SJSA1 (cell line): ENCODE measurements at regions not wholly inside any gene's neighbourhood (a gene's known extent, or its start where the extent isn't known, plus 50 kb on each side); places are given as distances from the start of the nearest gene placed in this dataset.

Source experiments
- DNase-seq, 2 experiments: peaks; one replicate each; pipeline ENCODE4 v3.0.0-alpha.2; 2015 to 2020; ENCODE audit warnings: low spot score in 2 of 2, low read depth in 1 of 2
- H3K27ac ChIP-seq: fragments of 250-450 bp; sonication (Bioruptor Pico); 2 replicates; pipeline ENCODE4 v1.5.1; 2020; ENCODE audit warnings: mild to moderate bottlenecking, moderate library complexity
- H3K27me3 ChIP-seq: fragments of 250-450 bp; sonication (Bioruptor Pico); replicated peaks from 2 replicates; pipeline ENCODE4 v1.5.1; 2020; ENCODE audit warnings: mild to moderate bottlenecking, moderate library complexity
- H3K36me3 ChIP-seq: fragments of 250-450 bp; sonication (Bioruptor Pico); 2 replicates; pipeline ENCODE4 v1.5.1; 2020; ENCODE audit warnings: mild to moderate bottlenecking
- H3K4me1 ChIP-seq: fragments of 250-450 bp; sonication (Bioruptor Pico); replicated peaks from 2 replicates; pipeline ENCODE4 v1.6.1; 2021; ENCODE audit warnings: mild to moderate bottlenecking
- H3K4me3 ChIP-seq: fragments of 250-450 bp; sonication (Bioruptor Pico); 2 replicates; pipeline ENCODE4 v1.5.1; 2020; ENCODE audit warnings: mild to moderate bottlenecking
- H3K9me3 ChIP-seq: fragments of 250-450 bp; sonication (Bioruptor Pico); replicated peaks from 2 replicates; pipeline ENCODE4 v1.5.1; 2020; ENCODE audit warnings: mild to moderate bottlenecking

DNA sequence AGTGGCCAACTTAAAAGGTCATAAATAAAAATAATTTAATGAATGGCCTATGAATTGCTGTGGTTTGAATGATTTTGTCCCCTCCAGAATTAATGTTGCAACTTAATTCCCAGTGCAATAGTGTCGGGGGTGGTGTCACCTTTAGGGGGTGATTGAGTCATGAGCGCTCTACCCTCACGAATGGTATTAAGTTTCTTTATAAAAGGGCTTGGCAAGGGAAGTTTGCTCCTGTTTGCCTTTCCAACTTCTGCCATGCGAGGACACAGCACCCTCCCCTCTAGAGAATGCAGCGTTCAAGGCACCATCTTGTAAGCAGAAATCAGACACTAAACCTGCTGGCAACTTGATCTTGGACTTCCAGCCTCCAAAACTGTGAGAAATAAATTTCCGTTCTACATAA lies 253.3 kb downstream of the ATXN7L3B start:
- Histone ChIP-seq H3K36me3 (no peaks in the 10 kb centered on the region), H3K27me3 (no peaks in the 10 kb centered on the region), H3K9me3 (no peaks in the 10 kb centered on the region), H3K27ac (no peak overlapping the region), H3K4me3 (no peak overlapping the region), H3K4me1 (no peaks in the 10 kb centered on the region)
- DNase-seq = no peak

DNA sequence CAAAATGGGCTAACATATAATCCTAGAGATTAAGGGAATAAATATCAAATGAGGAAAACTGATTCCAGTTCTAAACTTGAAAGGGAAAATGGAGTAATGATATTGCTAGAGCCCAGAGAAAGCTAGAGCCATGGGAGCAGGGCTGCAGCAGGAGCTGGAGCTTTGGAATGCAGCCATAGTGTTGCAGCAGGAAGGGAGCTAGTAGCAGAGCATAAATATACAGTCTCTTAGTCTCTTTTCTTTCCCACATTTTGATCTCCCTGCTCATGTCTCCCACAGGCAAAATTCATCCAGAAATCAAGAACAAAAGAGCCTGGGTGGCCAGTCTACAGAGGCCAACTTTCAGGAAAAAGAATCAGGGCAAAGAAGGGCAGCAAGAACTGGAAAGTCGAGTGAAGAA lies 253.7 kb downstream of the ATXN7L3B start:
- no peak overlapping the region for H3K4me3 ChIP-seq

DNA sequence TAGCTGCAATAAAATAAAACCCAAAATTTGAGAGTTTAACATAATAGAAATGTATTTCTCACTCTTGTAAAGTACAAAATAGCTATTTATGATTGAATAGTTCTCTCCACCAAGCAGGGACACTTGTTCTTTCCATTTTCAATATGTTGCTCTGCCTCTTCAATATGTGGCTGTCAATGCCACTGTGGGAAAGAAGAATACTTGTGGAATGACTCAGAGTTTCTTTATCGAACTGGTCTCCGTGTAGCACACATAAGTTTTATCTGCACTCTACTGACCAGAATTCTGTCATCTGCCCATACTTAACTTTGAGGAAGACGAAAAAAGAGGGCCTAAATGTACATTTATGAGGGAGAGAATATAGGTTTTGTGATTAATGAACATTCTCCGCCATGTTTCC lies 256.9 kb downstream of the ATXN7L3B start:
- no peak overlapping the region for H3K27ac ChIP-seq
- H3K4me3 ChIP-seq = no peak overlapping the region
- no peaks in the 10 kb centered on the region for H3K9me3 ChIP-seq
- no peaks in the 10 kb centered on the region for H3K36me3 ChIP-seq
- no peak for DNase-seq
- H3K4me1 ChIP-seq = no peaks in the 10 kb centered on the region
- H3K27me3 ChIP-seq = no peaks in the 10 kb centered on the region

More for the DNA sequence above, 253.7 kb downstream of the ATXN7L3B start:
- H3K36me3 ChIP-seq = no peaks in the 10 kb centered on the region
- H3K9me3 ChIP-seq = no peaks in the 10 kb centered on the region
- no peak overlapping the region for H3K27ac ChIP-seq
- no peak for DNase-seq
- H3K27me3 ChIP-seq = no peaks in the 10 kb centered on the region
- H3K4me1 ChIP-seq = no peaks in the 10 kb centered on the region

DNA sequence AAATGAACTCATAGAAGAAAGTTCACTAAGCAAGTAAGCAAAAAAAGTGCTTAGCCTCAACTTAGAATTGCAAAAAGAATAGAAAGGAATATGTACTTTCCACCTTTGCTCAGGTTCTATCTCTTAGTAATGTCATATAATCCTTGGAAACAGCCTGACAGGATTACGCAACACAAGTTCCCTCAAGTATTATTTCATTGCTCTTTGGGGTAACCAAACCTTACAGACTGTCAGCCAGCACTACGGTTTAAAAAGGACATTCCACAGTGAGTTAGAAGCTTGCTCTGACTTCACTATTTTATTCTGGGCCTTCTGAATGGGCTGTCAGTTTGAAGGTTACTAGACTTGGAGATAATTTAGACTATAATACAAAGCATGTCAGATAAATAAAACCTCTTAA lies 264.0 kb downstream of the ATXN7L3B start:
- Histone ChIP-seq H3K27me3 (no peaks in the 10 kb centered on the region), H3K4me3 (no peak overlapping the region), H3K4me1 (no peaks in the 10 kb centered on the region), H3K9me3 (no peaks in the 10 kb centered on the region), H3K36me3 (no peaks in the 10 kb centered on the region), H3K27ac (no peak overlapping the region)
- DNase-seq = no peak

DNA sequence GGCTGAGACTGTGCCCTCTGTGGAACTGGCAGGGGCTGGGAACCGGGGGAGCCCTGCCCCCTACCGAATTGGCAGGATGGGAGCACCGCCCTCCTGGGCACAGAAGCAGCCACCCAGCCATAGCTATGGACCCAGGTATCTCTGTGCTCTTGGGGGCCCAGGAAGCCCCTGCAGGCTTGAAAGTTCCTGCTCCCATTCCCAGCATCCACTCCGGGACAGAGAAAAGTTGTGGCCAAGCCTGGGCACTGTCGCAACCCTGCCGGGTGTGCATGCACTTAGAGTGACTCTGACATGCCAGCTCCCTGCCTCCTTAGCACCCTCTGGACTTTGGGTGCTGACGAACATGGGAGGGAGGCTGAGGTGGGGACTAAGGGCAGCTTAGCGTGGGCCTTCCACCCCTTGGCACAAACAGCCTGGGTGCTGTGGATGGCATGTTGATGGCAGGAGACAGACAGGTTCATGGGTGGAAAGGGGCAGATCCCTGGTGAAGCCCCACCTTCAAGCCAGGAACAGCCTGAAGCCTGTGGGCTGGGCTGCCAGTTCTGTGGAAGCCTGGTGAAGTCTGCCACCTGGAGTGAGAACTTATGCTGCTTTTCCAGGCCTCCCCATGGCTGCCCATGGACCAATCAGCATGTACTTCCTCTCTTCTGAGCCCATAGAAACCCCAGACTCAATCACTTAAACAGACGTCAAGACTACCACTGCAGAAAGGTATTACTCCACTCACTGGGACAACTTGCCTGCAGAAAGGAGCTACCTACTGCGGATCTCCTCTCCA lies 279.0 kb downstream of the ATXN7L3B start:
- H3K27ac ChIP-seq = no peak overlapping the region
- no peaks in the 10 kb centered on the region for H3K4me1 ChIP-seq
- no peaks in the 10 kb centered on the region for H3K36me3 ChIP-seq
- no peaks in the 10 kb centered on the region for H3K27me3 ChIP-seq
- DNase-seq = no peak
- no peaks in the 10 kb centered on the region for H3K9me3 ChIP-seq
- H3K4me3 ChIP-seq = no peak overlapping the region

DNA sequence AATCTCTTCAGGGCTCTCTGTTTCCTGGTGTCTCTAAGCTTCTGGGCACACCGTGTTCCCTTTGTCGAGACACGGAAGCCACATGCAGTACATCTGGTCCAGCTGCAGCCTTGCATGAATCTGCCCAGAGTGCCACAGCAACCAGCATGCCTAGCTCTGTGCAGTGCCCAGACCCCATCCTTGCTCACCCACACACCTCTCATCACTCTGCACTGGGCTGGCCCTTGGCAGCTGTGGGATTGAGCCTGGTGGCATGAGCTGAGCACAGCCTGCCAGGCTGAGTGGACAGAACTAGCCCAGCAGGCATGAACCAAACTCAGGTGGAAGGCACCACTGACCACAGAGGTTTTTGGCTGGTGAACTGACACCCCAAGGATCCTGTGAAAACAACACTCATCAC lies 279.9 kb downstream of the ATXN7L3B start:
- DNase-seq = no peak
- H3K27ac ChIP-seq = no peak overlapping the region

DNA sequence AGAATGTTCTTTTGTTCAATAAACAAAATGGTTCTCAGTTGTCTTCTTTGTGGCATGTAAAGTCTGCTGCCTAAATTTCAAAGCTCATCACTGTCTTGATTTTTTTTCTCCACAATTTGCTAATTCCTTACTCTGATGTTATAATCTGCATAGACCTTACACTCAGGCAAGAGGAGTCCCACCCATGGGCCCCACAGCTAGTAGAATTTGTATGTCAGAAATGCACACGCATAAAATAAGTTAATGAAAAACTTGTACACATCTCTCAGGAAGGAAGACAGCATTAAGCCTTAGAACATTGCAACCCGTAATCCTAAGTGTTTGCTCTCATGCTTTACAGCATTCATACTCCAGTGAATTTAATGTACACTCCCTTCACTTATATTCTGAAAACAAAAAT lies 280.8 kb downstream of the ATXN7L3B start:
- Histone ChIP-seq H3K27ac (no peak overlapping the region), H3K4me1 (no peaks in the 10 kb centered on the region), H3K27me3 (no peaks in the 10 kb centered on the region), H3K36me3 (no peaks in the 10 kb centered on the region), H3K9me3 (no peaks in the 10 kb centered on the region), H3K4me3 (no peak overlapping the region)
- no peak for DNase-seq

More for the DNA sequence above, 279.9 kb downstream of the ATXN7L3B start:
- Histone ChIP-seq H3K4me1 (no peaks in the 10 kb centered on the region), H3K36me3 (no peaks in the 10 kb centered on the region), H3K9me3 (no peaks in the 10 kb centered on the region), H3K27me3 (no peaks in the 10 kb centered on the region), H3K4me3 (no peak overlapping the region)

DNA sequence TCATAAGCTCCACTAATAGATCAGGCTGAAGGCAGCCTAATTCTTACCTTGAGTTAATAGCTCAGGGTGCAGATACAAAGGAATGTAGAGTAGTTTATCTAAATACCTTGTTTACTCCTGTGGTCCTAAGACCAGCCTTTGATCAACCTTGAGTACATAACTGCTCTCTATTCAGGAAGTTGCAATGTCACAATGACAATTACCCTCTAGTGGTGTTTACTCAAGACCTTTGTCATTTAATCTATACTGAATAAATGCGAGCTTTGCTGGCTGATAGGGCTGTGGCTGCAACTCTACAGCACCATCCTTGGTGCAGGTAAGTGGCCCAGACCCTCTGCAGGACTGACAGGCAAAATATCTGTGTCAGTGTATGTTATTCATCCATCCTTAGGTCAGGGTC lies 282.7 kb downstream of the ATXN7L3B start:
- no peak overlapping the region for H3K4me3 ChIP-seq
- no peaks in the 10 kb centered on the region for H3K4me1 ChIP-seq
- no peaks in the 10 kb centered on the region for H3K9me3 ChIP-seq
- H3K27ac ChIP-seq = no peak overlapping the region
- no peak for DNase-seq
- no peaks in the 10 kb centered on the region for H3K36me3 ChIP-seq
- H3K27me3 ChIP-seq = no peaks in the 10 kb centered on the region

DNA sequence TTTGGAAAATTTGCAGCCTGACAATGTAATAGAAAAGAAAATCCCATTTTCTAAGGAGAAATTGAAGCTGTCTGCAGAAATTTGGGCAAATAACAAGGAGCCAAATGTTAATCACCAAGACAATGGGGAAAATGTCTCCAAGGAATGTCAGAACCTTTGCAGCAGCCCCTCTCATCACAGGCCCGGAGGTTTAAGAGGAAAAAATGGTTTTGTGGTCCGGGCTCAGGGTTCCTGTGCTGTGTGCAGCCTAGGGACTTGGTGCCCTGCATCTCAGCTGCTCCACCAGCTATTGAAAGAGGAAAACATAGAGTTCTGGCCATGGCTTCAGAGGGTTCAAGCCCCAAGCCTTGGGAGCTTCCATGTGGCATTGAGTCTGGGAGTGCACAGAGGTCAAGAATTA lies 298.9 kb downstream of the ATXN7L3B start:
- Histone ChIP-seq H3K36me3 (no peaks in the 10 kb centered on the region), H3K4me3 (no peak overlapping the region)

DNA sequence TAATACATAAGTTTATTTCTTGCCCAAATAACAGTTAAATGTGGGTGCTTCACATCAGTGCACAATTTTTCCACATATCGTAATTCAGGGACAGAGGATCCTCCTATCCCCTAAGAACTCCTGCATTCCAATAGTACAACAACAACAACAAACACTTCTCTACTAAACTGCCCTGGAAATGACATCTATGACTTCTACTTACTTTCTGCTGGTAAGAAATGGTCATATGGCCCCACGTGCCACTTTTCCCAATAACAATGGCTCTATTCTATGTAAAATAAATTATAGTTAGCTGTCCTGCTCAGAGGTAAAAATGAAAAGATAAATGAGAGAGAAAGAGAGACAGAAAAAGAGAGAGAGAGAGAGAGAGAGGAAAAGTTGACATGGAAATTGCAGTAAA lies 308.5 kb downstream of the ATXN7L3B start:
- Histone ChIP-seq H3K27ac (no peak overlapping the region), H3K9me3 (no peaks in the 10 kb centered on the region), H3K4me1 (no peaks in the 10 kb centered on the region), H3K36me3 (no peaks in the 10 kb centered on the region), H3K4me3 (no peak overlapping the region), H3K27me3 (0 out of 2 replicates have a peak, but pooled peaks cover 3% of the 10 kb centered on the region)
- no peak for DNase-seq

More for the DNA sequence above, 298.9 kb downstream of the ATXN7L3B start:
- DNase-seq = no peak
- Histone ChIP-seq H3K9me3 (no peaks in the 10 kb centered on the region), H3K27me3 (no peaks in the 10 kb centered on the region), H3K27ac (no peak overlapping the region), H3K4me1 (no peaks in the 10 kb centered on the region)

DNA sequence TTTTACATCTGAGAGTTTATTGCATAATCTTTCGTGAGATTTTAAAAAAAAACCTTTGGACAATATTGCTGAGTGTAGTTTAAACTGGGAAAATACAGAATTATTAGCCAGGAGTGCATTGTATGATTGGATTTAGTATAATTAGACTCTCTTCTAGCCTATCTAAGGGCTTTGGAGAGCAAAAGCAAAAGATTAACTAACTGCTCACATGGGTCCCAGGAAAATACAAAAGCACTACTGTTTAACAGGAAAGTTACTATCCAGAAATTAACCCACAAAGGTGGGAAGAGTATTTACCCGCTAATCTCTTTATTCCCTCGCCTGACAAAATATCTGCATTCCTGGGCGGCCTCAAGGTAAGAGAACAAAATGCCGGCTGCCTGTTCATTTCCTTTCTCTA lies 309.5 kb downstream of the ATXN7L3B start:
- Histone ChIP-seq H3K4me3 (no peak overlapping the region), H3K4me1 (no peaks in the 10 kb centered on the region), H3K9me3 (no peaks in the 10 kb centered on the region), H3K27me3 (no peaks in the 10 kb centered on the region), H3K36me3 (no peaks in the 10 kb centered on the region), H3K27ac (no peak overlapping the region)
- no peak for DNase-seq

DNA sequence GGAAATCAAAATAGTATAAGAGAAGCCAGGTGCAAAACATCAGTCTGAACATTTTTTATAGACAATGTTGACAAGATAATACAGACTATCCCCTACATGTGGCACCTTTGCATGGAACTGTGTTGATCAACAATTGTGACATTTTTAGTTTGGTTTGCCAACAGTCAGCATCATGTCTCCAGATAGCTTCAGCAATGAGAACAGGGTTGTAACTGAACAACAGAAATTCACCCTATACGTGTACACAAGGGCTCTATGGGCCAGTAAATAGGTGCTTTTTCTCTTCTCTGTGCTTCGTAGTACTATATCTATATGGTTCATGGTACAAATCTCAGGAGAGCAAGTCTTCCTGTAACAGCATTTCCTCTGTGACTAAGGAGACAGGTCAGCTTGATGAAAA lies 310.4 kb downstream of the ATXN7L3B start:
- Histone ChIP-seq H3K9me3 (no peaks in the 10 kb centered on the region), H3K27ac (no peak overlapping the region), H3K4me1 (no peaks in the 10 kb centered on the region), H3K36me3 (no peaks in the 10 kb centered on the region), H3K4me3 (no peak overlapping the region), H3K27me3 (no peaks in the 10 kb centered on the region)
- DNase-seq = no peak

DNA sequence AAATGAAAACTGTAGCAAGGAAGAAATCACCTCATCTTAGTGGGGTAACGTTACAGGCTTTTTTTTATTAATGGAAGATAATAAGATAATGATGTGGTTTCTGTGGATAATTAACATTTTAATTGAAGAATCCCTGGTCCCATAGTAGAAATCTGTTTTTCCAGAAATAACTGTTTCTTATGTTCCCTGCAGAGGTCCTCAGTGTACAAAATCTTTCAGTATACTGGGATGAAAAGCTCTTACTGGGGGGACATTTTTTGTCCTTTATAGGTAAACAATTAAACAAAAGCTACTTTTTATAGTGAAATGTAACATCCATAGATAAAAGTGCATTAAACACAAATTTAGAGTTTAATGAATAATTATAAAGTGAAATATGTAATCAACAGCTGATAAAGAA lies 312.2 kb downstream of the ATXN7L3B start:
- Histone ChIP-seq H3K4me1 (no peaks in the 10 kb centered on the region), H3K36me3 (no peaks in the 10 kb centered on the region), H3K9me3 (no peaks in the 10 kb centered on the region), H3K27ac (no peak overlapping the region), H3K4me3 (no peak overlapping the region), H3K27me3 (no peaks in the 10 kb centered on the region)
- DNase-seq = no peak

DNA sequence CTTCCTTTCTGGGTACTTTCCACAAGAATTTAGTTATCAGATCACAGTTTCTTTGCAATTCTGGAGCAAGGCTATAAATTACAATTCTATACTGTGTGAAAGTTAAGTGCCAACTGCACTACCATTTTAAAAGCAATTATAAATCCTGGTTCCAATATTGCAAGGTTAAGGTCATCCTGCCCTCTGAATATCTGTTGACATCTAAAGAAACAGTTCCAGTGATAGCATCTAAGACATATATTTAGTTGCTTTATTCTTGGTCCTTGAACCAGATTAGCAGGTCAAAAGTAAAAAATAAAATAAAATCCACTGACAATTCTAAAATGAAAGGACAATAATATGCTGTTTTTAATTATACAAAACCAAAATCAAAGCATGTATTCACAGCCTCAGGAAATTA lies 334.2 kb downstream of the ATXN7L3B start:
- no peaks in the 10 kb centered on the region for H3K4me1 ChIP-seq
- H3K27me3 ChIP-seq = no peaks in the 10 kb centered on the region
- H3K36me3 ChIP-seq = no peaks in the 10 kb centered on the region
- H3K9me3 ChIP-seq = no peaks in the 10 kb centered on the region
- no peak overlapping the region for H3K27ac ChIP-seq
- no peak for DNase-seq
- no peak overlapping the region for H3K4me3 ChIP-seq

DNA sequence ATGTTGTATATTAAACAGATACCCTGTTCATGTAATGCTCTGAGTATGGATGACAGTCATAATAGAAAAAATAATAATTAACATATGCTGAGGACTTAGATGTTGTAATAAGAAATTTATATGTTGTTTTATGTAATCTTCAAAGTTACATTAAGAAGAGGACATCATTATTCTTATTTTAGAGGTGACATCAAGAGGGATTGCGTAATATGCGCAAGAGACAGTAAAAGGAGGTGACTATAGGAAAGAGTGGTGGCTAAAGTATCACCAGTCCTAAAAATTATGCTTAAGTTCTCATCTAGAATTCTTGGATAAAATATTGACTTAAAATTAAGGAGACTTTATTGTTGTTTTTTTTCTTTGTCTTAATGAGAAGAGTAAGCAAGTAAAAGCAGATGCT lies 323.9 kb downstream of the KCNC2 start:
- no peak for DNase-seq
- no peak overlapping the region for H3K27ac ChIP-seq
- H3K4me3 ChIP-seq = no peak overlapping the region
- no peaks in the 10 kb centered on the region for H3K9me3 ChIP-seq
- peaks cover 22% of the 10 kb centered on the region for H3K4me1 ChIP-seq
- H3K27me3 ChIP-seq = no peaks in the 10 kb centered on the region
- no peaks in the 10 kb centered on the region for H3K36me3 ChIP-seq
